C4-2B (cell line): ENCODE measurements at regions not wholly inside any gene's neighbourhood (a gene's known extent, or its start where the extent isn't known, plus 50 kb on each side); places are given as distances from the start of the nearest gene placed in this dataset.

Experiments
- CTCF ChIP-seq: fragments of 450-650 bp; conservative IDR thresholded peaks from 2 replicates; pipeline ENCODE4 v1.5.1; 2017; ENCODE audit warnings: mild to moderate bottlenecking
- ZFX ChIP-seq: fragments of 450-650 bp; IDR thresholded peaks from 2 replicates; pipeline ENCODE4 v1.6.1; 2017

GRCh38 chr4:79780129-79780528, 292.9 kb downstream of the ANTXR2 start:
- TF ChIP-seq CTCF (no peak), ZFX (no peak)
